ENCODE measurements at regions not wholly inside any gene's neighbourhood (a gene's known extent, or its start where the extent isn't known, plus 50 kb on each side); places are given as distances from the start of the nearest gene placed in this dataset.

DNA sequence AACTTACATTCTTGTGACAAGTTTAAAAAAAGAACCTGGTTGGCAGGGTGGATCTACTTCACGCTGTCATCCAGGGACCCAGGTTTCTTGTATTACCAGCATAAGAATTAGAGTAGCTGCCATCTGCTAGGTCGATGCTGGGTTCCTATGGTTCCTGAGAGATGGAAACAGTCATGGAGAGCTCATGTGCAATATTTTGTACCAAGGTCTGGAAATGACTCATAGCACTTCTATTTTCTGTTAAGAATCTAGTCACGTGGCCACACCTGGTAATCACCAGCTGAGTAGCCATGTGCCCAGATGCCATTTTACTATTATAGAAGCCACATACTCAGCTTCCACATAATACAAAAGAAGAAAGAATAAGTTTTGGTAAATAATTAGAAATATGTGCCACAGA is 171.3 kb downstream of the CD83 start:
- no peak for TF ChIP-seq CTCF (IDR thresholded peaks at IDR 0.05; ENCODE audit: poor library complexity)
- TF ChIP-seq EZH2 (IDR thresholded peaks at IDR 0.05; ENCODE audit: borderline replicate concordance): no peak
